ENCODE measurements at regions not wholly inside any gene's neighbourhood (a gene's known extent, or its start where the extent isn't known, plus 50 kb on each side); places are given as distances from the start of the nearest gene placed in this dataset.

DNA sequence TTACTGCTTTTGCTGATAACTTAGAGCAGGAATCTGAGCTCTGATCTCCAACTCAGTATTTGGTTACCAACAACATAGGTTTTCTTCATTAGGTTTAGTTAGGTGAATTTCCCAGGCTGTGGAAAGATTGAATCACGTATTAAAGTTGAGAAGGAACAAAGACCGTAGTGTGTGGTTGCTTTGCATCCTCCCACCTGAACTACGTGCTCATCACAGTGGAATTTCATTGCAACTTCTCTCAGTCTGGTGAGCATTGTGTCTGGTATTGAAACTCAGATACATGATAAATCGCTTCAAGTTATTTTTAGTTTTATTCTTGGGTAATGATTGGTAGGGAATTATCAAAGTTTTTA, 139.4 kb upstream of the AKR1E2 start:
- TF ChIP-seq POLR2AphosphoS5 (IDR thresholded peaks at IDR 0.05; ENCODE audit: low read depth, low read length) (no peak), POLR2A (IDR thresholded peaks at IDR 0.05; ENCODE audit: low read depth, low read length) (no peak), TAF1 (IDR thresholded peaks at IDR 0.05; ENCODE audit: borderline replicate concordance, low read depth, low read length) (no peak)

All from GM12892 (cell line).